OCI-LY3 (cell line): ENCODE measurements at regions not wholly inside any gene's neighbourhood (a gene's known extent, or its start where the extent isn't known, plus 50 kb on each side); places are given as distances from the start of the nearest gene placed in this dataset.

Experiments
- H2AFZ ChIP-seq: fragments of 200-600, 300-600 bp; shearing (Covaris generic); 2 replicates; pipeline ENCODE4 v1.6.0; 2014; ENCODE audit warnings: antibody characterized with exemption, low read depth, low read length
- H3K27ac ChIP-seq: fragments of 200-600, 300-600 bp; sonication (generic); 2 replicates; pipeline ENCODE4 v1.5.1; 2014; ENCODE audit warnings: mild to moderate bottlenecking, low read length, moderate library complexity, mixed read lengths
- H3K27me3 ChIP-seq: fragments of 200-600, 300-600 bp; sonication (generic); 2 replicates; pipeline ENCODE4 v1.6.1; 2014; ENCODE audit warnings: low read depth, low read length, mixed read lengths
- H3K36me3 ChIP-seq: fragments of 200-600, 300-600 bp; sonication (generic); replicated peaks from 2 replicates; pipeline ENCODE3; 2014; ENCODE audit warnings: low read depth, low read length, mixed read lengths
- H3K4me1 ChIP-seq: fragments of 300-600, 200-600 bp; sonication (generic); 2 replicates; pipeline ENCODE4 v1.6.1; 2014; ENCODE audit warnings: low read length, mixed read lengths
- H3K4me2 ChIP-seq: fragments of 200-600, 300-600 bp; sonication (generic); 2 replicates; pipeline ENCODE4 v1.6.1; 2014; ENCODE audit warnings: low read length, mixed read lengths
- H3K4me3 ChIP-seq: fragments of 300-600, 200-600 bp; sonication (generic); 2 replicates; pipeline ENCODE4 v1.5.1; 2014; ENCODE audit warnings: antibody characterized with exemption, mild to moderate bottlenecking, low read length, moderate library complexity
- H3K79me2 ChIP-seq: fragments of 300-600, 200-600 bp; shearing (Covaris generic); 2 replicates; pipeline ENCODE4 v1.6.1; 2014; ENCODE audit warnings: mild to moderate bottlenecking, low read length, mixed read lengths
- H3K9ac ChIP-seq: fragments of 300-600, 200-600 bp; shearing (Covaris generic); 2 replicates; pipeline ENCODE4 v1.6.0; 2014; ENCODE audit warnings: mild to moderate bottlenecking, low read length, moderate library complexity
- H3K9me3 ChIP-seq: fragments of 200-600, 300-600 bp; shearing (Covaris generic); 2 replicates; pipeline ENCODE4 v1.6.1; 2014; ENCODE audit warnings: low read length, mixed read lengths; ENCODE audit not compliant: insufficient read depth
- H4K20me1 ChIP-seq: fragments of 200-600, 300-600 bp; sonication (generic); 2 replicates; pipeline ENCODE4 v1.6.1; 2016; ENCODE audit warnings: low read length, mixed read lengths; ENCODE audit not compliant: insufficient read depth
- EZH2phosphoT487 ChIP-seq: fragments of 200-600 bp; shearing (Covaris generic); IDR thresholded peaks from 2 replicates; pipeline ENCODE4 v1.6.1; 2018; ENCODE audit warnings: antibody characterized with exemption, mixed run types, low read depth
- TF ChIP-seq, protein P1 (sequence below): fragments of 200-600, 300-600 bp; sonication (generic); IDR thresholded peaks from 2 replicates; pipeline ENCODE4 v1.5.1; 2014; ENCODE audit warnings: antibody characterized with exemption, low read length, low read depth

DNA sequence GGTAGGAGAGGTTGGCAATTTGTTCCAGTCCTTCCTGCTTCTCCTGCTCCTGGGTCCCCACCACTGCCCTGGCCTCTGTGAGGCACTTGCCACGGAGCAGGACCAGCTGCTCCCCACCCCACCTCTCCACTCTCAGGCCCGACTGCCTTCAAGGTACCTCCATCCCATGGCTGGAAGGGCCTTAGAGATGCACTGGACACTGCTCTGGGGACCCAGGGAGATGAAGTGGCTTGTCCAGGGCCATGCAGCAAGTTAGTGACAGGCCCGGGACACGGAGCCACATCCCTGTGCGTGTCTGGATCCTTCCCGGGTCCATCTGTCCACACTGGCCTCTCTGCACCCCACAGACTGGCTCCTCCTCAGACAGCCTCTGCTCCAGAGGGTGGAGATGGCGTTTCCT lies 105.3 kb downstream of the CPZ start:
- Histone ChIP-seq H3K36me3 (no peaks in the 10 kb centered on the region), H3K9ac (no peak overlapping the region), H3K79me2 (no peaks in the 10 kb centered on the region), H2AFZ (no peak overlapping the region), H3K9me3 (no peaks in the 10 kb centered on the region), H3K27me3 (no peaks in the 10 kb centered on the region; the same call in 1 of the 2 replicates), H3K4me3 (no peak overlapping the region), H3K4me2 (no peak overlapping the region), H3K27ac (no peak overlapping the region), H3K4me1 (no peaks in the 10 kb centered on the region), H4K20me1 (no peaks in the 10 kb centered on the region)
- TF ChIP-seq, protein P1, sequence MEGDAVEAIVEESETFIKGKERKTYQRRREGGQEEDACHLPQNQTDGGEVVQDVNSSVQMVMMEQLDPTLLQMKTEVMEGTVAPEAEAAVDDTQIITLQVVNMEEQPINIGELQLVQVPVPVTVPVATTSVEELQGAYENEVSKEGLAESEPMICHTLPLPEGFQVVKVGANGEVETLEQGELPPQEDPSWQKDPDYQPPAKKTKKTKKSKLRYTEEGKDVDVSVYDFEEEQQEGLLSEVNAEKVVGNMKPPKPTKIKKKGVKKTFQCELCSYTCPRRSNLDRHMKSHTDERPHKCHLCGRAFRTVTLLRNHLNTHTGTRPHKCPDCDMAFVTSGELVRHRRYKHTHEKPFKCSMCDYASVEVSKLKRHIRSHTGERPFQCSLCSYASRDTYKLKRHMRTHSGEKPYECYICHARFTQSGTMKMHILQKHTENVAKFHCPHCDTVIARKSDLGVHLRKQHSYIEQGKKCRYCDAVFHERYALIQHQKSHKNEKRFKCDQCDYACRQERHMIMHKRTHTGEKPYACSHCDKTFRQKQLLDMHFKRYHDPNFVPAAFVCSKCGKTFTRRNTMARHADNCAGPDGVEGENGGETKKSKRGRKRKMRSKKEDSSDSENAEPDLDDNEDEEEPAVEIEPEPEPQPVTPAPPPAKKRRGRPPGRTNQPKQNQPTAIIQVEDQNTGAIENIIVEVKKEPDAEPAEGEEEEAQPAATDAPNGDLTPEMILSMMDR: no peak
- TF ChIP-seq EZH2phosphoT487: no peak

DNA sequence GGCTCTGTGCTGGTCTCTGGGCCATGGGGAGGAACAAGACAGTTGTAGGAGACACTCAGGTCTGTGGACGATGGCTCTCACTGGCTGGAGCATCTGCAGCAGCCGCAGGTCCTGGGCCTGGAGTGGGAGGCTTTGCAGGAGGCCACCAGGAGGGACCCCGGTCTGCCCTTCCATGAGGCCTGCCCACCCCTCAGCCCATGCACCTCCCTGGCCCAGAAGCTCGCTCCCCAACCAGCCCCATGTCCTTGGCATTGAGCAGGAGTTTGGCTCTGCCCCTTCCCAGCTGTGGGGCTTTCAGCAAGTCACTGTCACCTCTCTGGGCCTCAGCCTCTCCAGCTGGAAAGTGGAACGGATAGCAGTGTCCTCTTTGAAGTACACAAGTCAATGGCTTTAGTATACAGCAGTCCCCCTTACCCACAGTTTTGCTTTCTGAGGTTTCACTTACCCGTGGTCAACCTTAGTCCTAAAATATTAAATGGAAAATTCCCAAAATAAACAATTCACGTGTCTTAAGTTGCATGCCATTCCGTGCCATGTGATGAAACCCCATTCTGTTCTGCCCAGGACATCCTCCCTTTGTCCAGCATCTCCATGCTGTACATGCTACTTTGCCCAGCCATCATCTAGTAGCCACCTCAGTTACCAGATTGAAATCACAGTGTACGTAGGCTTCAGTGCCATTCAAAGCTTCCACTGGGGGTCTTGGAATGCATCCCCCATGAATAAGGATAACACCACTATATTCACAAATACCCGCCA lies 104.0 kb downstream of the CPZ start:
- no peaks in the 10 kb centered on the region for H3K79me2 ChIP-seq
- no peak overlapping the region for H3K4me3 ChIP-seq
- H4K20me1 ChIP-seq: no peaks in the 10 kb centered on the region
- TF ChIP-seq, protein P1: no peak
- TF ChIP-seq EZH2phosphoT487: no peak
- no peaks in the 10 kb centered on the region for H3K4me1 ChIP-seq
- no peaks in the 10 kb centered on the region for H3K36me3 ChIP-seq
- H3K9me3 ChIP-seq: no peaks in the 10 kb centered on the region
- H3K4me2 ChIP-seq: no peak overlapping the region
- no peaks in the 10 kb centered on the region; the same call in 1 of the 2 replicates for H3K27me3 ChIP-seq
- H3K9ac ChIP-seq: no peak overlapping the region
- H2AFZ ChIP-seq: no peak overlapping the region
- H3K27ac ChIP-seq: no peak overlapping the region

DNA sequence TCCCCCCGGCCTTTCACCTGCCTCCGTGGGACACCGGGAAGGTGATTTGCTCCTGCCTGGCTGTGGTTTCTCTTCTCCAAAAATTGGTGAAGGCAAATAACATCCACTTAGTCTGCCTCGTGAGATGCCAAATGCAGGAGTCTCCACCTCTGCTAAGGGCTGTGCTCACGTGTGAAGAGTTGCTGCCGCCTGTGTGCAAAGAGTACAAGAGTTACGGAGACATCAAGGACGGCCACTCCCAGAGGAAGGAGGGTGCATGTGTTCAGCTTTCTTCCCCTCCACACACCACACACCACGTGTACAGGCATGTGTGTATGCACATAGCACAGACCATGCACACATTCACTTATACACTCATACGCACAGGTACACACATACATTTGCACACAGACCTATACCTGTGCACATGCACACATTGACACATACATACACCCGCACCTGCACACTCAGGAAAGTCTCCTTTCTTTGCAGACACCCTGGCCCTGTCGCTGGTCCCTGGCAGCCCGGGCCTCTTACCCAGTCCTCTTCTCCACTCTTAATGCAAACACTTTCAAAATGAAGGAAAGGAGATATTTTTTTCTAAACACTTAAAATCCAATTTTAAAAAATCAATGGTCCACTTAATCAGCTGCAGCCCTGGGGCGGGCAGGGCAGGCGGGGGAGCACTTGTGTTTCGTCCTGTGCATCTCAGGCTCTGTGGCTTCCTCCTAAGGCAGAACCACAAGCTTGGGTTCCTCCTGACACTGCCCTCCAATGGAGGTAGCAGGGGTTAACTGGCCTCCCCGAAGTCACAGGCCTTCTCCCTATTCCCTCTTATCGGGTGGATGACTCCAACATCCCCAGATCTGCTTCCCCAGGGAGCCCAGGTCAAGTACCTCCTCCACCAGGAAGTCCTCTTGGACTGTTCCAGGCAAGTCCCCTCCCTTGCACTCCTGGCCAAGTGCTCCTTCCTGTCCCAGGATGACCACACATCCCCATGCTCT lies 103.0 kb downstream of the CPZ start:
- Histone ChIP-seq H3K4me2 (no peak overlapping the region), H3K9me3 (no peaks in the 10 kb centered on the region), H3K27ac (no peak overlapping the region), H3K9ac (no peak overlapping the region), H3K79me2 (no peaks in the 10 kb centered on the region), H3K4me3 (no peak overlapping the region), H3K4me1 (no peaks in the 10 kb centered on the region), H2AFZ (no peak overlapping the region), H3K36me3 (no peaks in the 10 kb centered on the region), H4K20me1 (no peaks in the 10 kb centered on the region), H3K27me3 (no peaks in the 10 kb centered on the region; the same call in 1 of the 2 replicates)
- TF ChIP-seq, protein P1: no peak
- TF ChIP-seq EZH2phosphoT487: no peak

DNA sequence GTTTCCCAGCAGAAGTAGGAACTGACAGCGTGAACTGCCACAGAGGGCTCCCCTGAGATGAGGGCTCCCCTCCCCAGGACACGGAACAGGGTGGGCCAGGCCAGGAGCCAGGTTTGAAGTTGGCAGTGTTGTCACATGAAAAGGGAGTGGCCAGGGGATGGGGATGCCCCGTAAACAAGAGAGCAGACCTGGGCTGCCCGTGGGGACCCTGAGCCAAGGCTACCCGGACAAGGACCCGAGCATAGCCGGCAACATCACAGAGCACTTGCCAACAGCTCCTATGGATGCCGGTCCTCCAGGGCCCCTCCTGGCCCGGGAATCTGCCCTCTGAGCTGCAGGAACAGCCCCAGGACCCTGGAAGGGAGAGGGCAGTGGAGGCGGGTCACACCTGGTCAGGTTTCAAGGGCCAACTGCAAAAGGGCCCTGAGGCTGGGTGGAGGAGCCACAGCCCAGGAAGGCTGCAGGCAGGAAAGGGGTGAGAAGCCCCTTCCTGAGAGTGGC lies 102.1 kb downstream of the CPZ start:
- TF ChIP-seq, protein P1: no peak
- TF ChIP-seq EZH2phosphoT487: no peak
- Histone ChIP-seq H3K36me3 (no peaks in the 10 kb centered on the region), H3K27ac (no peak overlapping the region), H3K79me2 (no peaks in the 10 kb centered on the region), H3K27me3 (no peaks in the 10 kb centered on the region; the same call in 1 of the 2 replicates), H3K4me3 (no peak overlapping the region), H2AFZ (no peak overlapping the region), H3K9me3 (no peaks in the 10 kb centered on the region), H3K9ac (no peak overlapping the region), H3K4me1 (no peaks in the 10 kb centered on the region), H3K4me2 (no peak overlapping the region), H4K20me1 (no peaks in the 10 kb centered on the region)
